Fibroblast of lung (primary cell): ENCODE measurements at regions not wholly inside any gene's neighbourhood (a gene's known extent, or its start where the extent isn't known, plus 50 kb on each side); places are given as distances from the start of the nearest gene placed in this dataset.

Experiments
- DNase-seq, 2 donors: peaks; one replicate each; pipeline versions ENCODE4 v3.0.0 to v3.0.0-alpha.2; 2010; ENCODE audit warnings: low read depth in 2 of 2
- H2AFZ ChIP-seq: 2 replicates; pipeline ENCODE4 v1.5.1; 2012; ENCODE audit warnings: low read length, control low read depth, inconsistent platforms
- H3K27ac ChIP-seq: 2 replicates; pipeline ENCODE4 v1.5.1; 2011; ENCODE audit warnings: low read length, control low read depth; ENCODE audit not compliant: insufficient read depth
- H3K27me3 ChIP-seq: 2 replicates; pipeline ENCODE4 v1.5.1; 2011; ENCODE audit warnings: mild to moderate bottlenecking, low read length; ENCODE audit not compliant: control insufficient read depth, insufficient read depth
- H3K36me3 ChIP-seq: 2 replicates; pipeline ENCODE4 v1.5.1; 2011; ENCODE audit warnings: low read length; ENCODE audit not compliant: control insufficient read depth, insufficient read depth
- H3K4me1 ChIP-seq: 2 replicates; pipeline ENCODE4 v1.5.1; 2011; ENCODE audit warnings: low read length; ENCODE audit not compliant: control insufficient read depth, insufficient read depth; ENCODE audit errors: extremely low read depth
- H3K4me2 ChIP-seq: 2 replicates; pipeline ENCODE4 v1.5.1; 2011; ENCODE audit warnings: low read length, control low read depth; ENCODE audit not compliant: insufficient read depth; ENCODE audit errors: extremely low read depth
- H3K4me3 ChIP-seq, 4 experiments: fragments of 200-600 bp in 1 of 4; sonication (generic) in 1 of 4; replicated peaks in 1 of 4; 2 replicates each; pipeline ENCODE4 v1.5.1; 2011 to 2016; ENCODE audit warnings: low read length in 4 of 4, low read depth in 3 of 4, mild to moderate bottlenecking in 3 of 4, control low read depth in 2 of 4, inconsistent platforms in 1 of 4, mixed read lengths in 1 of 4; ENCODE audit not compliant: insufficient read depth in 1 of 4; ENCODE audit errors: control extremely low read depth in 1 of 4
- H3K79me2 ChIP-seq: 2 replicates; pipeline ENCODE4 v1.5.1; 2012; ENCODE audit warnings: mild to moderate bottlenecking, low read length, inconsistent platforms; ENCODE audit not compliant: control insufficient read depth, insufficient read depth
- H3K9ac ChIP-seq: 2 replicates; pipeline ENCODE4 v1.5.1; 2011; ENCODE audit warnings: mild to moderate bottlenecking, low read length, control low read depth; ENCODE audit not compliant: insufficient read depth
- H3K9me3 ChIP-seq: 2 replicates; pipeline ENCODE4 v1.5.1; 2012; ENCODE audit warnings: low read depth, low read length; ENCODE audit not compliant: control insufficient read depth, insufficient read depth
- H4K20me1 ChIP-seq: 2 replicates; pipeline ENCODE4 v1.5.1; 2011; ENCODE audit warnings: low read length; ENCODE audit not compliant: control insufficient read depth, insufficient read depth; ENCODE audit errors: extremely low read depth
- EZH2 ChIP-seq: IDR thresholded peaks from 2 replicates; pipeline ENCODE4 v1.5.1; 2012; ENCODE audit warnings: low read length, control low read depth, mild to moderate bottlenecking; ENCODE audit errors: missing control alignments
- TF ChIP-seq, protein P1 (sequence below), 2 donors: IDR thresholded peaks in 1 of 2; conservative IDR thresholded peaks in 1 of 2; 1 replicate in 1 of 2; 2 replicates in 1 of 2; pipeline ENCODE4 v1.5.1; 2011 to 2012; ENCODE audit warnings: low read length in 2 of 2, control low read depth in 1 of 2, inconsistent platforms in 1 of 2, low read depth in 1 of 2, mild to moderate bottlenecking in 1 of 2

DNA sequence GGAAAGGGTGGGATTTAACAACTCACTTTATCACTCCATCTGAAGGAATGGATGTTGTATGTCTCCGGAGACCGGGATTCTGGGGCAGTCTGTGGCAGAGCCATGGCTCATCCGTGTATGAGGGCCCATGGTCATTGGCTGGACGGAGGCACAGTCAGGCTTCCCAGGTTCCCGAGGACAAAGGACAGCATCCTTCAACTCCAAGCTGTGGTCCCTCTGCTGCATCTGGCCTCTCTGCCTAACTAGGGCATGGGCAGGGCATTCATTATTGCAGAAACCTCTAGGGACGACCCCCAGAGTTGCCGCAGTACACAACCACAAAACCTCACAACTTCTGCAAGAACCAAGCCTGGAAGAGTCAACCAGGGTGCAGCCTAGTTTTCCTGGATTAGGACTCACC is 525.2 kb downstream of the GLRX3 start:
- Histone ChIP-seq H3K79me2 (no peaks in the 10 kb centered on the region), H3K9me3 (no peaks in the 10 kb centered on the region), H3K36me3 (no peaks in the 10 kb centered on the region), H3K4me2 (no peak overlapping the region), H3K27ac (no peak overlapping the region), H3K27me3 (no peaks in the 10 kb centered on the region), H3K4me3 (no peak overlapping the region), H3K4me1 (no peaks in the 10 kb centered on the region), H2AFZ (no peak overlapping the region), H4K20me1 (no peaks in the 10 kb centered on the region), H3K9ac (no peak overlapping the region)
- DNase-seq: no peak
- no peak for TF ChIP-seq EZH2
- TF ChIP-seq, protein P1, sequence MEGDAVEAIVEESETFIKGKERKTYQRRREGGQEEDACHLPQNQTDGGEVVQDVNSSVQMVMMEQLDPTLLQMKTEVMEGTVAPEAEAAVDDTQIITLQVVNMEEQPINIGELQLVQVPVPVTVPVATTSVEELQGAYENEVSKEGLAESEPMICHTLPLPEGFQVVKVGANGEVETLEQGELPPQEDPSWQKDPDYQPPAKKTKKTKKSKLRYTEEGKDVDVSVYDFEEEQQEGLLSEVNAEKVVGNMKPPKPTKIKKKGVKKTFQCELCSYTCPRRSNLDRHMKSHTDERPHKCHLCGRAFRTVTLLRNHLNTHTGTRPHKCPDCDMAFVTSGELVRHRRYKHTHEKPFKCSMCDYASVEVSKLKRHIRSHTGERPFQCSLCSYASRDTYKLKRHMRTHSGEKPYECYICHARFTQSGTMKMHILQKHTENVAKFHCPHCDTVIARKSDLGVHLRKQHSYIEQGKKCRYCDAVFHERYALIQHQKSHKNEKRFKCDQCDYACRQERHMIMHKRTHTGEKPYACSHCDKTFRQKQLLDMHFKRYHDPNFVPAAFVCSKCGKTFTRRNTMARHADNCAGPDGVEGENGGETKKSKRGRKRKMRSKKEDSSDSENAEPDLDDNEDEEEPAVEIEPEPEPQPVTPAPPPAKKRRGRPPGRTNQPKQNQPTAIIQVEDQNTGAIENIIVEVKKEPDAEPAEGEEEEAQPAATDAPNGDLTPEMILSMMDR (conservative IDR thresholded peaks at IDR 0.05 in 1 of 2, IDR thresholded peaks at IDR 0.05 in 1 of 2; ENCODE audit: low read depth in 1 of 2, low read length in 2 of 2): no peak

DNA sequence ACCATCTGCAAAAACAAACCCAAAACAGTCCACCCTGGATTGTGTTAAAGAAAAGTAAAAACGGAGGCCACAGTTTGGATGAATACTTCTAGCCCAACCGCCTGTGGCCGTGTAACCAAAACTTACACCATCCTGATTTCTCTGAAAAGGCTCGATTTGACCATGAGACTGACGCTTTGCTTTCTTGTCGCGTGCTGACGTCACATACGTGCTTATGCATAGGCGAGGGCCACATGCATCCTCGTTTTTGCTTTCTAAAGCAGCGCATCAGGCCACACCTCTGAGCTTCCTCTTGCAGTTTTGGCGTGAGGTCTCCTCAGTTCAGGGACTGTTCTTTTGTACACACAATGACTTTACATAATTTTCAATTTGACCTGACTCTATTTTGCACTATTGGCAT is 526.6 kb downstream of the GLRX3 start:
- Histone ChIP-seq H3K4me3 (no peak overlapping the region), H3K27me3 (no peaks in the 10 kb centered on the region), H2AFZ (no peak overlapping the region), H3K4me1 (no peaks in the 10 kb centered on the region), H3K4me2 (no peak overlapping the region), H3K9me3 (no peaks in the 10 kb centered on the region), H4K20me1 (no peaks in the 10 kb centered on the region), H3K9ac (no peak overlapping the region), H3K27ac (no peak overlapping the region), H3K79me2 (no peaks in the 10 kb centered on the region), H3K36me3 (no peaks in the 10 kb centered on the region)
- TF ChIP-seq, protein P1 (conservative IDR thresholded peaks at IDR 0.05 in 1 of 2, IDR thresholded peaks at IDR 0.05 in 1 of 2; ENCODE audit: low read depth in 1 of 2, low read length in 2 of 2): no peak
- TF ChIP-seq EZH2: no peak
- DNase-seq: no peak

GRCh38 chr10:130664526-130664925 is 528.3 kb downstream of the GLRX3 start:
- Histone ChIP-seq H3K27me3 (no peaks in the 10 kb centered on the region), H3K79me2 (no peaks in the 10 kb centered on the region), H2AFZ (no peak overlapping the region), H3K4me1 (no peaks in the 10 kb centered on the region), H3K4me2 (no peak overlapping the region), H3K9me3 (no peaks in the 10 kb centered on the region), H3K4me3 (no peak overlapping the region), H3K27ac (no peak overlapping the region), H4K20me1 (no peaks in the 10 kb centered on the region), H3K9ac (no peak overlapping the region), H3K36me3 (no peaks in the 10 kb centered on the region)
- TF ChIP-seq, protein P1 (conservative IDR thresholded peaks at IDR 0.05 in 1 of 2, IDR thresholded peaks at IDR 0.05 in 1 of 2; ENCODE audit: low read depth in 1 of 2, low read length in 2 of 2): no peak
- TF ChIP-seq EZH2: no peak
- DNase-seq: no peak
